ENCODE measurements at regions not wholly inside any gene's neighbourhood (a gene's known extent, or its start where the extent isn't known, plus 50 kb on each side); places are given as distances from the start of the nearest gene placed in this dataset.
"Not testable (repeated sequence)": the region's sequence is repeated elsewhere in the genome, so short reads cannot be mapped to it uniquely, and the experiment has no call there.

DNA sequence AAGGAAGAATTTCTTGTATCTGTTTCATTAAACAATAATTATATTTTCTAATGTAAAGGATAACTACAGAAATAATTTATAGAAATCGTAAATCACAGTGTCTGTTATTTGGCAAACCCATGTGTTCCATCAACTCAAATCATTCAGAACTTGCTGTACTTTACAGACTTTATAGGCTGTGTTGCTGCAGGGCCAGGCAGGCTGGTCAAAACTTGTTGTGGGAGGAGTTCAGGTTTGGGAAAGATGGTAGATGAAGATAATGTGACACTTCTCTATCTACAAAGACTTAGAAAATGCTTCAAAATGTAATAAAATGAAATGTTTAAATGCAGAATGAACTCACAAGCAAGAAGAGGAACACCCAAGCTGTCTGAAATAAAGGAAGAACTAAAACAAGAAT is 183.4 kb downstream of the SEMA6D start:
- Mint-ChIP-seq H3K4me3 (no peak overlapping the region), H3K27me3 (no peaks in the 10 kb centered on the region), H3K9me3 (peaks cover 19% of the 10 kb centered on the region), H3K36me3 (peaks cover 4% of the 10 kb centered on the region), H3K27ac (no peak overlapping the region), H3K4me1 (ENCODE audit: unreplicated experiment) (no peaks in the 10 kb centered on the region)
- TF ChIP-seq, protein P1, sequence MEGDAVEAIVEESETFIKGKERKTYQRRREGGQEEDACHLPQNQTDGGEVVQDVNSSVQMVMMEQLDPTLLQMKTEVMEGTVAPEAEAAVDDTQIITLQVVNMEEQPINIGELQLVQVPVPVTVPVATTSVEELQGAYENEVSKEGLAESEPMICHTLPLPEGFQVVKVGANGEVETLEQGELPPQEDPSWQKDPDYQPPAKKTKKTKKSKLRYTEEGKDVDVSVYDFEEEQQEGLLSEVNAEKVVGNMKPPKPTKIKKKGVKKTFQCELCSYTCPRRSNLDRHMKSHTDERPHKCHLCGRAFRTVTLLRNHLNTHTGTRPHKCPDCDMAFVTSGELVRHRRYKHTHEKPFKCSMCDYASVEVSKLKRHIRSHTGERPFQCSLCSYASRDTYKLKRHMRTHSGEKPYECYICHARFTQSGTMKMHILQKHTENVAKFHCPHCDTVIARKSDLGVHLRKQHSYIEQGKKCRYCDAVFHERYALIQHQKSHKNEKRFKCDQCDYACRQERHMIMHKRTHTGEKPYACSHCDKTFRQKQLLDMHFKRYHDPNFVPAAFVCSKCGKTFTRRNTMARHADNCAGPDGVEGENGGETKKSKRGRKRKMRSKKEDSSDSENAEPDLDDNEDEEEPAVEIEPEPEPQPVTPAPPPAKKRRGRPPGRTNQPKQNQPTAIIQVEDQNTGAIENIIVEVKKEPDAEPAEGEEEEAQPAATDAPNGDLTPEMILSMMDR (conservative IDR thresholded peaks at IDR 0.05): no peak
- no peak for DNase-seq (ENCODE audit: extremely low spot score, unreplicated experiment)

DNA sequence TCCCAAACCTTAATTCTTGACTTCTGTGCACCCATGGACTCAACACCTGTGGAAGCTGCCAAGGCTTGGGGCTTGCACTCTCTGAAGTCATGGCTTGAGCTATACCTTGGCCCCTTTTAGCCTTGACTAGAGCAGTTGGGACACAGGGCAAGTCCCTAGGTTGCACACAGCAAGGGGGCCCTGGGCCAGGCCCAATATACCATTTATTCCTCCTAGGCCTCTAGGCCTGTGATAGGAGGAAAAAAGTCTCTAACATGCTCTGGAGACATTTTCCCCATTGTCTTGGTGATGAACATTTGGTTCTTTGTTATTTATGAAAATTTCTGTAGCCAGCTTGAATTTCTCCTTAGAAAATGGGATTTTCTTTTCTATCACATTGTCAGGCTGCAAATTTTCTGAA is 186.1 kb downstream of the SEMA6D start:
- Mint-ChIP-seq H3K9me3 (peaks cover 19% of the 10 kb centered on the region), H3K27ac (no peak overlapping the region), H3K27me3 (no peaks in the 10 kb centered on the region), H3K36me3 (peaks cover 4% of the 10 kb centered on the region), H3K4me3 (no peak overlapping the region), H3K4me1 (ENCODE audit: unreplicated experiment) (no peaks in the 10 kb centered on the region)
- TF ChIP-seq, protein P1 (conservative IDR thresholded peaks at IDR 0.05): no peak
- DNase-seq (ENCODE audit: extremely low spot score, unreplicated experiment): no peak

DNA sequence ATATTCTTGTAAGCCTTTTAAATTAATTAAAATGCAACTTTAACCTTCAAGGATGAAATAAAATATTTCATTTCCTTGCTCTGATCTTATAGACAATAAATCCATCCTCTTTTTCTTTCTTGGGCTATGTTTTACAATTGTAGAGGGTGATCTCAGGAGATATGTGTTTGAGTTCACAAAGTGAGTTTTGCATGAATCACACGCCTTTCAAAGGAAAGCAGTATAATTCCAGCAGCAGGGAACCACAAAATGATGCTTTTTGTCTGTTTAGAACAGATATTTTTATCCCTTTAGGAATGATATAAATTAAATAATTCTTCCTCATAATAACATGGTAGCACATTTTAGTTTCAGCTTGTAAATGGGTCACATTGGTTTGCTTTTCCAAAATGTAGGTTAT is 191.2 kb downstream of the SEMA6D start:
- H3K4me3 Mint-ChIP-seq: no peak overlapping the region
- no peak overlapping the region for H3K27ac Mint-ChIP-seq
- no peaks in the 10 kb centered on the region for H3K27me3 Mint-ChIP-seq
- TF ChIP-seq, protein P1 (conservative IDR thresholded peaks at IDR 0.05): no peak
- H3K4me1 Mint-ChIP-seq (ENCODE audit: unreplicated experiment): peaks cover 7% of the 10 kb centered on the region
- no peak for DNase-seq (ENCODE audit: extremely low spot score, unreplicated experiment)
- peaks cover 4% of the 10 kb centered on the region for H3K36me3 Mint-ChIP-seq
- H3K9me3 Mint-ChIP-seq: peaks cover 10% of the 10 kb centered on the region

DNA sequence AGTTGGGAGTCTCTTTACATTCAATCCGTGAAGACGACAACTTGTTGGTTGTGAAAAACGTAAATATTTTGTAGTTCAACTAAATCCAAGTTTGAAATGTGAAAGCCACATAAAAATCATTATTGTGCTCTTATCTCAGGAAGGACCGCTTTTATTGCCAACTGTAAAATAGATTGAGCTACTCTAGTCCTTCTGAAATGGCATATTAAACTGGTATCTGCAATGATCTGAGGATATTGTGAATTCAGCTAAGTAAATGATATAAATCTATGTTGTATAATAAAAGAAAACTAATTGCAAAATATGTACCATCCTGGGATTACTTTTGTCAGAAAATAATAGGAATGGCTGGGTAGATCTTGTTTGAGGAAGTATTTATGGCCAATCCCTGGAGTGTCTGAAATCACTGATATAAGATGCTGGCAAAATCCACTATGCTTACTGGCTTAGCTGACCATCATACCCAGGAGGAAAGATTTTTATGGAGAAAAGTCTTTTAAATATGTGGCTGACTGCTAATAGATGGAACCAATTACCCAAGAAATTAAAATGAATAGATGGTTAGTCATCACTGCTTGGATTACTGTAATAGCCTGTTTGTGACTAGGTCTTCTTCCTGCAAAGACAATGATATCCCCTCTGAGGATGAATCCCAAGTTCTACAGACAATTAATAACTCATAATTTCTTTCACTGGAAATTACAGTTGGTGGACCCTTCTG is 191.8 kb downstream of the SEMA6D start:
- Mint-ChIP-seq H3K27me3 (no peaks in the 10 kb centered on the region), H3K27ac (no peak overlapping the region), H3K4me3 (no peak overlapping the region), H3K9me3 (peaks cover 5% of the 10 kb centered on the region), H3K4me1 (ENCODE audit: unreplicated experiment) (peaks cover 7% of the 10 kb centered on the region), H3K36me3 (no peaks in the 10 kb centered on the region)
- TF ChIP-seq, protein P1 (conservative IDR thresholded peaks at IDR 0.05): no peak
- no peak for DNase-seq (ENCODE audit: extremely low spot score, unreplicated experiment)

DNA sequence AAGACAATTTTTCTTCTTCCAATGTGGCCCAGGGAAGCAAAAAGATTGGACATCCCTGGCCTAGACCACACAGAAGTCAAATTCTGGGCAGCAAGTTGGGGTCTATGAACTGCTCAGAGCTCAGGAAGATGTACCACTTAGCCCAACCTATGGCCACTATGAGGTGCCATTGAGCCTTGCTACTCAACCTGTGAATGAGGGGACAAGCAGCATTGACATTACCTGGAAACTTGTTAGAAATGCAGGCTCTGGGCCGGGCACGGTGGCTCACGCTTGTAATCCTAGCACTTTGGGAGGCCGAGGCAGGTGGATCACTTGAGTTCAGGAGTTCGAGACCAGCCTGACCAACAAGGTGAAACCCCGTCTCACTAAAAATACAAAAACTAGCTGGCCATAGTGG is 195.6 kb downstream of the SEMA6D start:
- H3K27me3 Mint-ChIP-seq; H3K4me1 Mint-ChIP-seq (ENCODE audit: unreplicated experiment); DNase-seq (ENCODE audit: extremely low spot score, unreplicated experiment); H3K36me3 Mint-ChIP-seq; H3K27ac Mint-ChIP-seq; H3K9me3 Mint-ChIP-seq; H3K4me3 Mint-ChIP-seq: not testable (repeated sequence)

DNA sequence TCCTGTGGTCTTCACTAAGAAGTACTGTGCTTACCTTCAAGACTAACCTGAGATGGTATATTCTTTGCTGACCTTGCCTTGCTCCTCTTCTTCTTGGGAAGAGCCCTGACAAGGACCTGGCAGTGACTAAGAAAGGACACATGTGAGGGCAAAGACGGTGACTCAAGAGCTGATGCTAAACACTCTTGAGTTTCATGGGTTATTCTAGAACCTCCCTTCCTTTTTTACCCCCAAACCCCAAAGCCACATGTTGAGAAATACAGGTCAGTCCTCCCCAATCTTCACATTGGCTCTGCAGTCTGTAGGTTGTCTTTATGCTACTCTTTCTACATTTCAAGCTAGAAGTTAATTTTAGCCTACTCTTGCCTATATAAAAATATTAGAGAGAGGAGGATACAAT is 200.6 kb downstream of the SEMA6D start:
- Mint-ChIP-seq H3K9me3 (no peaks in the 10 kb centered on the region), H3K4me3 (no peak overlapping the region), H3K4me1 (ENCODE audit: unreplicated experiment) (no peaks in the 10 kb centered on the region), H3K36me3 (no peaks in the 10 kb centered on the region), H3K27ac (no peak overlapping the region), H3K27me3 (no peaks in the 10 kb centered on the region)
- TF ChIP-seq, protein P1 (conservative IDR thresholded peaks at IDR 0.05): no peak
- DNase-seq (ENCODE audit: extremely low spot score, unreplicated experiment): no peak

Measured in type B pancreatic cell (in vitro differentiated cells).